ENCODE measurements at regions not wholly inside any gene's neighbourhood (a gene's known extent, or its start where the extent isn't known, plus 50 kb on each side); places are given as distances from the start of the nearest gene placed in this dataset.

DNA sequence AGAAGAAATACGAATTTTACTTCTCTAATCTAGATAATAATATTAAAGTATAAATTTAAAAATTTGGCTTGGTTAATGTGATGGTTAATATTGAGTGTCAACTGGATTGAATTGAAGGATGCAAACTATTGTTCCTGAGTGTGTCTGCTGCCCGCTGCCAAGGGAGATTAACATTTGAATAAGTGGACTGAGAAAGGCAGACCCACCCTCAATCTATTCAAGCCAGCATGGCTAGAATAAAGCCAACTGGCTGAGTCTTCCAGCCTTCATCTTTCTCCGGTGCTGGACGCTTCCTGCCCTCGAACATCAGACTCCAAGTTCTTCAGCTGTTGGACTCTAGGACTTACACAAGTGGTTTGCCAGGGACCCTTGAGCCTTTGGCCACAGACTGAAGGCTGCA is 152.7 kb downstream of the TBXT start:
- TF ChIP-seq EP300 (conservative IDR thresholded peaks at IDR 0.05; ENCODE audit: poor library complexity, severe bottlenecking) (no peak), MXI1 (conservative IDR thresholded peaks at IDR 0.05; ENCODE audit: poor library complexity, severe bottlenecking) (no peak), TAF1 (IDR thresholded peaks at IDR 0.05; ENCODE audit: low read depth) (no peak), EZH2 (IDR thresholded peaks at IDR 0.05; ENCODE audit: borderline replicate concordance, insufficient read depth, low read length, poor library complexity, severe bottlenecking) (no peak), RAD21 (conservative IDR thresholded peaks at IDR 0.05) (no peak), SMC3 (conservative IDR thresholded peaks at IDR 0.05; ENCODE audit: poor library complexity) (no peak), POLR2AphosphoS5 (IDR thresholded peaks at IDR 0.05) (no peak)
- TF ChIP-seq, protein P1, sequence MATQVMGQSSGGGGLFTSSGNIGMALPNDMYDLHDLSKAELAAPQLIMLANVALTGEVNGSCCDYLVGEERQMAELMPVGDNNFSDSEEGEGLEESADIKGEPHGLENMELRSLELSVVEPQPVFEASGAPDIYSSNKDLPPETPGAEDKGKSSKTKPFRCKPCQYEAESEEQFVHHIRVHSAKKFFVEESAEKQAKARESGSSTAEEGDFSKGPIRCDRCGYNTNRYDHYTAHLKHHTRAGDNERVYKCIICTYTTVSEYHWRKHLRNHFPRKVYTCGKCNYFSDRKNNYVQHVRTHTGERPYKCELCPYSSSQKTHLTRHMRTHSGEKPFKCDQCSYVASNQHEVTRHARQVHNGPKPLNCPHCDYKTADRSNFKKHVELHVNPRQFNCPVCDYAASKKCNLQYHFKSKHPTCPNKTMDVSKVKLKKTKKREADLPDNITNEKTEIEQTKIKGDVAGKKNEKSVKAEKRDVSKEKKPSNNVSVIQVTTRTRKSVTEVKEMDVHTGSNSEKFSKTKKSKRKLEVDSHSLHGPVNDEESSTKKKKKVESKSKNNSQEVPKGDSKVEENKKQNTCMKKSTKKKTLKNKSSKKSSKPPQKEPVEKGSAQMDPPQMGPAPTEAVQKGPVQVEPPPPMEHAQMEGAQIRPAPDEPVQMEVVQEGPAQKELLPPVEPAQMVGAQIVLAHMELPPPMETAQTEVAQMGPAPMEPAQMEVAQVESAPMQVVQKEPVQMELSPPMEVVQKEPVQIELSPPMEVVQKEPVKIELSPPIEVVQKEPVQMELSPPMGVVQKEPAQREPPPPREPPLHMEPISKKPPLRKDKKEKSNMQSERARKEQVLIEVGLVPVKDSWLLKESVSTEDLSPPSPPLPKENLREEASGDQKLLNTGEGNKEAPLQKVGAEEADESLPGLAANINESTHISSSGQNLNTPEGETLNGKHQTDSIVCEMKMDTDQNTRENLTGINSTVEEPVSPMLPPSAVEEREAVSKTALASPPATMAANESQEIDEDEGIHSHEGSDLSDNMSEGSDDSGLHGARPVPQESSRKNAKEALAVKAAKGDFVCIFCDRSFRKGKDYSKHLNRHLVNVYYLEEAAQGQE (IDR thresholded peaks at IDR 0.05; ENCODE audit: borderline replicate concordance), result no peak
- TF ChIP-seq, protein P2, sequence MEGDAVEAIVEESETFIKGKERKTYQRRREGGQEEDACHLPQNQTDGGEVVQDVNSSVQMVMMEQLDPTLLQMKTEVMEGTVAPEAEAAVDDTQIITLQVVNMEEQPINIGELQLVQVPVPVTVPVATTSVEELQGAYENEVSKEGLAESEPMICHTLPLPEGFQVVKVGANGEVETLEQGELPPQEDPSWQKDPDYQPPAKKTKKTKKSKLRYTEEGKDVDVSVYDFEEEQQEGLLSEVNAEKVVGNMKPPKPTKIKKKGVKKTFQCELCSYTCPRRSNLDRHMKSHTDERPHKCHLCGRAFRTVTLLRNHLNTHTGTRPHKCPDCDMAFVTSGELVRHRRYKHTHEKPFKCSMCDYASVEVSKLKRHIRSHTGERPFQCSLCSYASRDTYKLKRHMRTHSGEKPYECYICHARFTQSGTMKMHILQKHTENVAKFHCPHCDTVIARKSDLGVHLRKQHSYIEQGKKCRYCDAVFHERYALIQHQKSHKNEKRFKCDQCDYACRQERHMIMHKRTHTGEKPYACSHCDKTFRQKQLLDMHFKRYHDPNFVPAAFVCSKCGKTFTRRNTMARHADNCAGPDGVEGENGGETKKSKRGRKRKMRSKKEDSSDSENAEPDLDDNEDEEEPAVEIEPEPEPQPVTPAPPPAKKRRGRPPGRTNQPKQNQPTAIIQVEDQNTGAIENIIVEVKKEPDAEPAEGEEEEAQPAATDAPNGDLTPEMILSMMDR (IDR thresholded peaks at IDR 0.05; ENCODE audit: poor library complexity, severe bottlenecking), result no peak
- Histone ChIP-seq H3K4me2 (ENCODE audit: low read length) (no peak overlapping the region), H4K20me1 (ENCODE audit: insufficient read depth) (no peaks in the 10 kb centered on the region), H3K4me3 (ENCODE audit: low read length) (no peak overlapping the region), H3F3A (ENCODE audit: insufficient read depth, low read length, poor library complexity, severe bottlenecking) (no peaks in the 10 kb centered on the region), H3K79me2 (replicated peaks; ENCODE audit: insufficient read depth, low read length) (no peaks in the 10 kb centered on the region), H2AFZ (ENCODE audit: low read depth, low read length) (no peak overlapping the region), H3K27ac (ENCODE audit: low read length) (no peak overlapping the region), H3K9me2 (ENCODE audit: insufficient read depth, low read length) (no peaks in the 10 kb centered on the region), H3K36me3 (ENCODE audit: insufficient read depth, low read length) (no peaks in the 10 kb centered on the region), H3K27me3 (ENCODE audit: insufficient read depth, low read depth, low read length) (no peaks in the 10 kb centered on the region), H3K9me3 (ENCODE audit: low read length) (peaks cover 3% of the 10 kb centered on the region), H3K9ac (ENCODE audit: low read length) (no peak overlapping the region)

DNA sequence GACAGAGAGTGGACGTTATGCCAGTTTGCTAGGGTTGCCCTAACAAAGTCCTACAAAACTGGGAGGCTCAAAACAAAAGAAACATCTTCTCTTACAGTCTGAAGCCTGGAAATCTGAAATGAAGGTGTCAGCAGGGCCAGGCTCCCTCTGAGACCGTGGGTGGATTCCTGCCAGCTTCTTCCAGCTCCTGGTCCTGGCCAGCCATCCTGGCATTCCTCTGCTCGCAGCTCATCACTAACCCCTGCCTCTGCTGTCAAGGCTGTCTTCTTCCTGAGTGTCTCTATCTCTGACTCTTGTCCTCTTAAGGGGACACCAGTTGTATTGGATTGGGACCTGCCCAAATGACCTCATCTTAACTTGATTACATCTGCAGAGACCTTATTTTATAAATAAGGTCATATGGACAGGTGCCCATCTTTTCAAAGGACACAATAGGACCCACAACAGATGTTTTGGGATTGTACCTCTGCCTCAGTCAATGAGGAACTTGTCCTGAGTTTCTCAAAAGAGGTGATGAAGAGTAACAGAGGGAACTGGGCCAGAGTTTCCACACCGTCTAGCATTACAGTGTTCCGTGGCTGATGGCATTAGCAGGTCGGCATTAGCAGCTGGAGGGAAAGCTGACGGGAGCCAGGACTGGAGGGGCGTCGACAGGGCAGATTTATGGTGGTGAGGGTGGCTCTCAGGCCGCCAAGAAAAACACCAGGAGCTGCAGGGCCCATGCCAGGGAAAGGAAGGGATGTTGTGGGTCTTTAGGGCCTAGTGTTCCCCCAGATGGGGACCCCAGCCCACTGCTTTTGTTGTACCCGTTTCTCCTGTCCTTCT is 157.3 kb downstream of the TBXT start:
- Histone ChIP-seq H4K20me1 (ENCODE audit: insufficient read depth) (no peaks in the 10 kb centered on the region), H3K36me3 (ENCODE audit: insufficient read depth, low read length) (no peaks in the 10 kb centered on the region), H3F3A (ENCODE audit: insufficient read depth, low read length, poor library complexity, severe bottlenecking) (peaks cover 14% of the 10 kb centered on the region), H3K9me3 (ENCODE audit: low read length) (no peaks in the 10 kb centered on the region), H3K9me2 (ENCODE audit: insufficient read depth, low read length) (no peaks in the 10 kb centered on the region), H2AFZ (ENCODE audit: low read depth, low read length) (no peak overlapping the region), H3K4me2 (ENCODE audit: low read length) (peak overlapping the region; percentile 91), H3K4me3 (ENCODE audit: low read length) (peak overlapping the region; percentile 74), H3K79me2 (replicated peaks; ENCODE audit: insufficient read depth, low read length) (no peaks in the 10 kb centered on the region), H3K27me3 (ENCODE audit: insufficient read depth, low read depth, low read length) (peaks cover 3% of the 10 kb centered on the region), H3K27ac (ENCODE audit: low read length) (peak overlapping the region; percentile 89), H3K9ac (ENCODE audit: low read length) (peak overlapping the region; percentile 82)
- TF ChIP-seq, protein P2 (IDR thresholded peaks at IDR 0.05; ENCODE audit: poor library complexity, severe bottlenecking), result no peak
- TF ChIP-seq SMC3 (conservative IDR thresholded peaks at IDR 0.05; ENCODE audit: poor library complexity), result no peak
- TF ChIP-seq EZH2 (IDR thresholded peaks at IDR 0.05; ENCODE audit: borderline replicate concordance, insufficient read depth, low read length, poor library complexity, severe bottlenecking), result no peak
- TF ChIP-seq POLR2AphosphoS5 (IDR thresholded peaks at IDR 0.05), result no peak
- TF ChIP-seq RAD21 (conservative IDR thresholded peaks at IDR 0.05), result no peak
- TF ChIP-seq MXI1 (conservative IDR thresholded peaks at IDR 0.05; ENCODE audit: poor library complexity, severe bottlenecking), result no peak
- TF ChIP-seq TAF1 (IDR thresholded peaks at IDR 0.05; ENCODE audit: low read depth), result no peak
- TF ChIP-seq, protein P1 (IDR thresholded peaks at IDR 0.05; ENCODE audit: borderline replicate concordance), result no peak
- no peak for TF ChIP-seq EP300 (conservative IDR thresholded peaks at IDR 0.05; ENCODE audit: poor library complexity, severe bottlenecking)

Data from neural cell (in vitro differentiated cells).